Pancreas (tissue), 10 donors: ENCODE measurements at regions not wholly inside any gene's neighbourhood (a gene's known extent, or its start where the extent isn't known, plus 50 kb on each side); places are given as distances from the start of the nearest gene placed in this dataset.
"Not testable (repeated sequence)": the region's sequence is repeated elsewhere in the genome, so short reads cannot be mapped to it uniquely, and the experiment has no call there.

Source experiments
- ATAC-seq, 4 donors: fragments of 200-7000 bp; cut with Tn5 transposase; one replicate each; pipeline versions ENCODE4 v1.8.0 to v1.9.1; 2020; ENCODE audit warnings: mild to moderate bottlenecking in 4 of 4, moderate library complexity in 4 of 4
- DNase-seq, 6 donors: peaks; one replicate each; pipeline ENCODE4 v3.0.0-alpha.2; 2020
- FAIRE-seq: peaks from 2 replicates; lab custom pipeline; 2012; peaks lifted over from hg19 to GRCh38; lab: Jason Lieb, UNC
- H3K27ac ChIP-seq, 4 donors: fragments of 200-600 bp; sonication (generic); 1 replicate in 3 of 4; 2 replicates in 1 of 4; pipeline versions ENCODE4 v1.5.0 to v1.8.0; 2020
- H3K27me3 ChIP-seq, 4 donors: fragments of 200-600 bp; one replicate each; pipeline ENCODE4 v1.8.0; 2021
- H3K36me3 ChIP-seq, 3 donors: fragments of 200-600 bp; sonication (generic) in 1 of 3; one replicate each; pipeline versions ENCODE4 v1.5.0 to v1.8.0; 2020 to 2021
- H3K4me1 ChIP-seq, 3 donors: fragments of 200-600 bp; one replicate each; pipeline ENCODE4 v1.8.0; 2021
- H3K4me3 ChIP-seq, 4 donors: fragments of 200-600 bp; sonication (generic) in 2 of 4; one replicate each; pipeline versions ENCODE4 v1.5.0 to v1.8.0; 2020 to 2021
- H3K9me3 ChIP-seq, 4 donors: fragments of 200-600 bp; one replicate each; pipeline ENCODE4 v1.8.0; 2021
- CTCF ChIP-seq, 4 donors: fragments of 200-600 bp; sonication (generic) in 3 of 4; IDR thresholded peaks; one replicate each; pipeline versions ENCODE4 v1.5.0 to v1.8.0; 2021; ENCODE audit warnings: antibody characterized with exemption in 4 of 4
- WGBS, 2 donors: extraction: QIAGEN DNeasy Blood & Tissue Kit; methylation state at CpG; one replicate each; pipeline ENCODE4 v1.1.7; 2013; 5-methylcytosine and 5-hydroxymethylcytosine counted together
- intact Hi-C, 3 donors: fragments of 100-400 bp; cut with DNase I; formaldehyde crosslinking; loops; one replicate each; pipeline versions ENCODE4 v1.11.1 to v1.14.2; 2022
- donor health status: healthy with polysubstance abuse.
- donor health status: DM: no; HTN: no; CAD: no; lungs with moderate emphysema.
- donor health status: DM: no; HTN: no; CAD: no.
- donor health status: control.
- donor health status: control.
- donor health status: Bipolar disorder and iron deficiency.
- donor health status: DM: yes; HTN: yes; CAD: no.
- donor health status: DM: no; HTN: no; CAD: no.
- donor health status: DM: no; HTN: no; CAD: no.
- donor health status: DM: yes; HTN: yes; CAD: no.

DNA sequence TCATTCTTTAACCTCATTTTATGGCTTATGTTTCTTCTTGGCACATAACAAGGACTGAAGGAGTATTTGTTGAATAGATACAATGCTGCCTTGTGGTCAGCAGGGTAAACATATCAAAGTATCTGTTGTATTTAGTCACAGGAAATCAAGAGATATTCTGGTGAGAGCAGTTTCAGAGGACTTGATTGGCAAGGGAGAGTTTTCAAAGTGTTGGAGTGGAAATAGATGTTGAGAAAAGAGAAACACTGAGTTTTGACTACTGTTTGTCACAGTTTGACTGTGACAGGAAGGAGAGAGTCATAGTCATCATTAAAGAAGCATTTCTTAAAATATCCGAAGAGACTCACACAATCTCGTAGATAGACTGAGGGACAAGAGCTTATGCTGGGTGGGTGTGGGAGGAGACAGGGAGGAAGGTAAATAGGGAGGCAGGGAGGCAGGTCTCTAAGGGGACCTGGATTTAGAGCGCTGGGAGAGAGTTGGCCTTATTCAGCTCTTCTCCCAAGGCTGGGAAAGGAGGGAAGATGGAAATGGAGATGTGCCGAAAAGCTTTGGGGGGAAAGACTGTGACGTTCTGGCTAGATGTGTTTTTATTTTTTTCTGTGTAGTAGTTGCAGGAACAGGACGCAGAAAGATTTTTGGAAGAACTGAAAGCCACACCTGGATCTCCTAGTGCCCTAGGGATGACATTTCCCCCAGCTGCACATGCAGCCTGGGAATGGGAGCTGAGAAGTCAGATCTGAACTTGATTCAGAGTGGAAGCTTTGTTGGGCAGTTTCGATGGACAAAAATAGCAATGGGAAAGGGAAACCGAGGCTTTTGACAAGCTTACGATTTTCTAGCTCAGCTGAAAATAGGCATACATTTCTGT lies 65.0 kb upstream of the IFNGR1 start:
- Histone ChIP-seq H3K27me3 (no peaks in the 10 kb centered on the region), H3K9me3 (no peaks in the 10 kb centered on the region), H3K27ac (no peak overlapping the region), H3K36me3 (no peaks in the 10 kb centered on the region), H3K4me3 (no peak overlapping the region), H3K4me1 (no peaks in the 10 kb centered on the region)
- intact Hi-C loops: no loop called here
- FAIRE-seq (no peak), DNase-seq (no peak), ATAC-seq (no peak)
- 86 to 91% methylated on average over 9 of the region's 9 CpGs for WGBS, 2 donors
- TF ChIP-seq CTCF (IDR thresholded peaks at IDR 0.05): no peak

DNA sequence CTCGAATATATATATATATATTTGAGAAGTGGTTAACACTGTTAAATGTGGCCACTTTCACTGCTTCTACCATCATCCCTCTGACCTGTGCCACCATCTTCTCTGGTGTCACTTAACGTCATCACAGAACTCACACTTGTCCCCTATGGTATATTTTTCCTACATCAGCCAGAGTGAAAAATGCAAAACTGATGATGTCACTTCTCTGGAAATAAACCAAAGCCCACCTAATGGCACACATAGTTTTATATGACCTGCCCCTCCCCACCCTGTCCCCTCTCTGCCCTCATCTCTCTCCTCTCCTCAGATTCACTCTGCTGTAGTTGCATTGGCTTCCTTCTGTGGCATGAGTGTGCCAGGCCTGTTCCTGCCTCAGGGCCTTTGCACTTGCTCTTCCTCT lies 63.9 kb upstream of the IFNGR1 start:
- intact Hi-C loops: no loop called here

DNA sequence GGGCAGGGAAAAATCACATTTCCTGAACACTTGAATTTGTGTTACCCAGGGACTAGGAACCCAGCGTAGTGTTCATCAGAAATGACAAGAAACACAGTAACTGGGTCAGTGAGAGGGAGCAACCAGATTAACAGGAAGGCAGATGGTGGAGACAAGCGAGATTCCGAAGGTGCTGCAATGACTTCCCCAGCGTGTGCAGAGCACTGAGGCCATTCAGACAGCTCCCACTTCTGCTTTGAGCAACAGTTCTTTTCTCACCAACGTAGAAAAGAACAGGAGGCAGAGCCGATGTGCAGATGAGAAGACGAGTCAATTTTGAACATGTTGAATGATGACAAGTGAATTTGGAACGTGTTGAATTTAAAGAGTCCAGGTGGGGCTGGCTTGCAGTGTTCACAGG lies 63.1 kb upstream of the IFNGR1 start:
- intact Hi-C loops: no loop called here
- DNase-seq (no peak), FAIRE-seq (no peak), ATAC-seq (peak in 1 of 4 donors; percentile 36)
- no peaks in the 10 kb centered on the region for H3K36me3 ChIP-seq
- H3K4me1 ChIP-seq: no peaks in the 10 kb centered on the region
- H3K27me3 ChIP-seq: no peaks in the 10 kb centered on the region
- no peak for TF ChIP-seq CTCF (IDR thresholded peaks at IDR 0.05)
- 81 to 85% methylated on average over 8 of the region's 8 CpGs for WGBS, 2 donors
- H3K27ac ChIP-seq: no peak overlapping the region
- no peak overlapping the region for H3K4me3 ChIP-seq
- no peaks in the 10 kb centered on the region for H3K9me3 ChIP-seq

More for the DNA sequence above, 63.9 kb upstream of the IFNGR1 start:
- no peaks in the 10 kb centered on the region for H3K27me3 ChIP-seq
- 53 to 62% methylated on average over 2 of the region's 2 CpGs for WGBS, 2 donors
- no peaks in the 10 kb centered on the region for H3K36me3 ChIP-seq
- TF ChIP-seq CTCF (IDR thresholded peaks at IDR 0.05): no peak
- no peaks in the 10 kb centered on the region for H3K4me1 ChIP-seq
- no peak overlapping the region for H3K27ac ChIP-seq
- ATAC-seq (no peak), FAIRE-seq (no peak), DNase-seq (no peak)
- H3K9me3 ChIP-seq: no peaks in the 10 kb centered on the region
- no peak overlapping the region for H3K4me3 ChIP-seq

- H3K4me3 ChIP-seq, DNase-seq, H3K9me3 ChIP-seq, H3K36me3 ChIP-seq, ATAC-seq, FAIRE-seq, H3K4me1 ChIP-seq, H3K27ac ChIP-seq, intact Hi-C loops: not testable (repeated sequence)
- H3K27me3 ChIP-seq: peaks cover 0 to 10% (median 0%) of the 10 kb centered on the region in 4 donors
- 88 to 89% methylated on average over 4 of the region's 4 CpGs for WGBS, 2 donors
These were observed 60.1 kb upstream of the IFNGR1 start for GRCh38 chr6:137279279-137279678.

- intact Hi-C loops: no loop called here
- DNase-seq: no peak
- Histone ChIP-seq H3K27me3 (peaks cover 0 to 14% (median 0%) of the 10 kb centered on the region in 4 donors), H3K4me1 (no peaks in the 10 kb centered on the region), H3K9me3 (no peaks in the 10 kb centered on the region), H3K36me3 (no peaks in the 10 kb centered on the region), H3K4me3 (no peak overlapping the region), H3K27ac (no peak overlapping the region)
- no peak for FAIRE-seq
- no peak for TF ChIP-seq CTCF (IDR thresholded peaks at IDR 0.05)
- ATAC-seq: no peak
- WGBS, 2 donors: 71 to 83% methylated on average over 14 of the region's 14 CpGs
These were observed 58.9 kb upstream of the IFNGR1 start for GRCh38 chr6:137277971-137278637.
